ENCODE measurements at regions not wholly inside any gene's neighbourhood (a gene's known extent, or its start where the extent isn't known, plus 50 kb on each side); places are given as distances from the start of the nearest gene placed in this dataset.

DNA sequence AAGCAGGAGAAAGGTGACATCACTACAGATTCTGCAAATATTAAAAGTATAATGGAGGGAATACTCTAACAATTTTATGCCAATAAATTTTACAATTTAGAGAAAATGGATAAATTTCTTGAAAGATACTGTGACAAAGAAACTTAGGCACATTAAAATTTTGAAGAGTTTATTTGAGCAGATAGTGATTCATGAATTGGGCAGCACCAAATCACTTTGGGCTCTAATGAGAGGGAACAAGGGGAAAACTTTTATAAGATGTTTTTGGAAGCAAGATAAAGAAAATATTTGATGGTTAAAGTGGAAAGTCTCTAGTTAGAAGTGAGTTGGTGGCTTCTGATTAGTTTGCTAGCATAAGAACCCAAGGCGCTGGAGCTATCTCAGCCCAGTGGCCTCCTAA lies 55.2 kb upstream of the FMN2 start:
- TF ChIP-seq, protein P1, sequence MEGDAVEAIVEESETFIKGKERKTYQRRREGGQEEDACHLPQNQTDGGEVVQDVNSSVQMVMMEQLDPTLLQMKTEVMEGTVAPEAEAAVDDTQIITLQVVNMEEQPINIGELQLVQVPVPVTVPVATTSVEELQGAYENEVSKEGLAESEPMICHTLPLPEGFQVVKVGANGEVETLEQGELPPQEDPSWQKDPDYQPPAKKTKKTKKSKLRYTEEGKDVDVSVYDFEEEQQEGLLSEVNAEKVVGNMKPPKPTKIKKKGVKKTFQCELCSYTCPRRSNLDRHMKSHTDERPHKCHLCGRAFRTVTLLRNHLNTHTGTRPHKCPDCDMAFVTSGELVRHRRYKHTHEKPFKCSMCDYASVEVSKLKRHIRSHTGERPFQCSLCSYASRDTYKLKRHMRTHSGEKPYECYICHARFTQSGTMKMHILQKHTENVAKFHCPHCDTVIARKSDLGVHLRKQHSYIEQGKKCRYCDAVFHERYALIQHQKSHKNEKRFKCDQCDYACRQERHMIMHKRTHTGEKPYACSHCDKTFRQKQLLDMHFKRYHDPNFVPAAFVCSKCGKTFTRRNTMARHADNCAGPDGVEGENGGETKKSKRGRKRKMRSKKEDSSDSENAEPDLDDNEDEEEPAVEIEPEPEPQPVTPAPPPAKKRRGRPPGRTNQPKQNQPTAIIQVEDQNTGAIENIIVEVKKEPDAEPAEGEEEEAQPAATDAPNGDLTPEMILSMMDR (IDR thresholded peaks at IDR 0.05): no peak
- TF ChIP-seq POLR2AphosphoS5 (IDR thresholded peaks at IDR 0.05) (no peak), EP300 (IDR thresholded peaks at IDR 0.05) (no peak)
